GM06990 (cell line): ENCODE measurements at regions not wholly inside any gene's neighbourhood (a gene's known extent, or its start where the extent isn't known, plus 50 kb on each side); places are given as distances from the start of the nearest gene placed in this dataset.

Source experiments
- DNase-seq: peaks from one replicate; pipeline ENCODE4 v3.0.0-alpha.2; 2011; ENCODE audit not compliant: insufficient read length; ENCODE audit errors: extremely low read depth
- H3K27me3 ChIP-seq: replicated peaks from 2 replicates; pipeline ENCODE4 v1.6.0; 2011; ENCODE audit warnings: low read length; ENCODE audit not compliant: control insufficient read depth, insufficient read depth
- H3K36me3 ChIP-seq: 2 replicates; pipeline ENCODE4 v1.5.1; 2011; ENCODE audit warnings: low read length; ENCODE audit not compliant: control insufficient read depth, insufficient read depth
- H3K4me3 ChIP-seq: replicated peaks from 2 replicates; pipeline ENCODE4 v1.5.1; 2011; ENCODE audit warnings: low read depth, mild to moderate bottlenecking, control low read depth, low read length
- TF ChIP-seq, protein P1 (sequence below): IDR thresholded peaks from 2 replicates; pipeline ENCODE4 v1.5.1; 2011; ENCODE audit warnings: low read length, control low read depth, mild to moderate bottlenecking, inconsistent platforms; ENCODE audit not compliant: insufficient read depth, poor library complexity, severe bottlenecking

DNA sequence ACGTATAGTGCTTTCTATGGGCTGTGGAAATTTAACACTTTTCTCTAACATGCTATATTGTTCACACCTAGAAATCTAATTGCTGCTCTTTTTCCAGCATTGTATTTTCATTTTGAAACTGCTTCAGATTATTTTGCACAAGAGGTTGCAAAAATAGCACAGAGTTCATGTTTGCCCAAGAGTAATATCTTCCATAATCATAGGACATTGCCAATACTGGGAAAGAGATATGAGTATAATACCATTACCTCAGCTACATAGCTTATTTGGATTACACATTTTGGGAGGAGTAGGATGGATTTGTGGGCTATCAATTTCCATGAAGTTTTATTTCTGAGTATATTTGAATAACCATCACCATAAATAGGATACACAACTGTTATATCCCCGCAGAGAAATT lies 717.1 kb downstream of the CDH9 start:
- no peak for DNase-seq
- Histone ChIP-seq H3K4me3 (no peak overlapping the region), H3K36me3 (no peaks in the 10 kb centered on the region), H3K27me3 (no peaks in the 10 kb centered on the region)
- TF ChIP-seq, protein P1, sequence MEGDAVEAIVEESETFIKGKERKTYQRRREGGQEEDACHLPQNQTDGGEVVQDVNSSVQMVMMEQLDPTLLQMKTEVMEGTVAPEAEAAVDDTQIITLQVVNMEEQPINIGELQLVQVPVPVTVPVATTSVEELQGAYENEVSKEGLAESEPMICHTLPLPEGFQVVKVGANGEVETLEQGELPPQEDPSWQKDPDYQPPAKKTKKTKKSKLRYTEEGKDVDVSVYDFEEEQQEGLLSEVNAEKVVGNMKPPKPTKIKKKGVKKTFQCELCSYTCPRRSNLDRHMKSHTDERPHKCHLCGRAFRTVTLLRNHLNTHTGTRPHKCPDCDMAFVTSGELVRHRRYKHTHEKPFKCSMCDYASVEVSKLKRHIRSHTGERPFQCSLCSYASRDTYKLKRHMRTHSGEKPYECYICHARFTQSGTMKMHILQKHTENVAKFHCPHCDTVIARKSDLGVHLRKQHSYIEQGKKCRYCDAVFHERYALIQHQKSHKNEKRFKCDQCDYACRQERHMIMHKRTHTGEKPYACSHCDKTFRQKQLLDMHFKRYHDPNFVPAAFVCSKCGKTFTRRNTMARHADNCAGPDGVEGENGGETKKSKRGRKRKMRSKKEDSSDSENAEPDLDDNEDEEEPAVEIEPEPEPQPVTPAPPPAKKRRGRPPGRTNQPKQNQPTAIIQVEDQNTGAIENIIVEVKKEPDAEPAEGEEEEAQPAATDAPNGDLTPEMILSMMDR = no peak

DNA sequence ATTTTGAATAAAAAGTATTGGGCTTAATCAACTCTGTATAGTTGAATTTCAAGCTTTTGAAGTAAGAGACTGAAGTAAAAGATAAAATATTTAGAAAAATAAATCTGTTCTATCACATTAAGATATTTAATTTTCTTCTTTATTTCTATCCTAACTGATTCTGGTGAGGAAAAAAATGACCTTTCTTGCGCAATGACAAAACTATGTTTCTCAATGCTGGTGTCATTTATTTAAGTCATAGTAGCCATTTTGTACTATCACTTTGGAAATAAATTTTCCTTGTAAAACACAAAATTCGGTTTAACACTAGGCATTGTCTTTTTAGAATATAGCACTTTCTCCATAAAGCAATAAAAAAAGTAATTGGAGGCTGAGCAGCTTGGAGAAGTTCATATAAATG lies 728.0 kb downstream of the CDH9 start:
- no peaks in the 10 kb centered on the region for H3K27me3 ChIP-seq
- TF ChIP-seq, protein P1 = no peak

DNA sequence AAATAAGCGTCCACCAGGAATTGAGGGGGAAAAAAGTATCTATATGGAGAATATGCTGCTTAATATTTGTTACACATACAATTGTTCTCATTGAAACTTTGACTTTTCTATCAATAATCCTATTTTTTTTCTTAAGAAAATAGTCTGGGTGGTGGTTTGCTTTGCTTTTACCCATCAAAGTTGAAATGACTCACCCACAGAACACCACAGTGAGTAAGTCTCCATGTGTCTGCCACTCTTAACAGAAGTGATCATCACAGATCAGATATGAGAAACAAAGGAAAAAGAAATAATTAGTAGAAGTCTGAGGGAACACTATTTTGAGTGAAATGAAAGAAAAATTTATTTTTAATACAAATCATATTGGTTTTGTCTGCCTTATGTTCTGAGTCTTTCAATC lies 742.8 kb downstream of the CDH9 start:
- DNase-seq = no peak
- no peak overlapping the region for H3K4me3 ChIP-seq
- H3K27me3 ChIP-seq = no peaks in the 10 kb centered on the region
- TF ChIP-seq, protein P1 = no peak
- no peaks in the 10 kb centered on the region for H3K36me3 ChIP-seq

More for the DNA sequence above, 728.0 kb downstream of the CDH9 start:
- Histone ChIP-seq H3K36me3 (no peaks in the 10 kb centered on the region), H3K4me3 (no peak overlapping the region)
- DNase-seq = no peak

DNA sequence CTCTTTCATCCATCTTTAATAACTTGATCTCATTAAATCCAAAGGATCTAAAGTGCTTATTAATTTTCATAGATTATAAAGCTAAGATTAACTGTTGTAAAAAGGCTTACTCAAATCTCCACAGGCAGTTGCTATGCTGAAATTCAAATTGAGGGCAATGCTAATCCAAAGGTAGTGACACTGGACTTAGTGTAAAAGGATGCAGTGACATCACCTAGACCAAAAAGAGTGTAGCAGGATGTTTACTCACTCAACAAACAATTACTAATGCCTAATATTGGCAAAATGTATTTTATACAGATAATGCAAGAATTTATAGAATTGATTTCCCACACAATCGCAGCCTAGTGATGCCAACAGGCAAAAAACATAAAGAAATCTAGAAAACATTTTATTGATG lies 756.2 kb downstream of the CDH9 start:
- Histone ChIP-seq H3K4me3 (no peak overlapping the region), H3K27me3 (no peaks in the 10 kb centered on the region), H3K36me3 (no peaks in the 10 kb centered on the region)
- DNase-seq = no peak
- TF ChIP-seq, protein P1 = no peak

DNA sequence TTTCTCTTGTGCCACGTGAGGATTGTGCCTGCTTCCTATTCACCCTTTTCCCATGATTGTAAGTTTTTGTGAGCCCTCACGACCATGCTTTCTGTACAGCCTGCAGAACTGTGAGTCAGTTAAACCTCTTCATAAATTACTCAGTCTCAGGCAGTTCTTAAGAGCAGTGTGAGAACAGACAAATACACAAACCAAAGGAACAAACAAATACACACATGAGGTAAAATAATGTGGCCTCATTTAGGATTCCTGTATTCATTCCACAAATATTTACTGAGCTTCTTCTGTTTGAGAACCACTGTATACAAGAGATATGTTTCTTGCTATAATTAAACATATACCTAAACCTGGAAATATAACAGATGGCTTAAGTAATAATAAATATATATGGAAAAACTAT lies 760.3 kb downstream of the CDH9 start:
- no peaks in the 10 kb centered on the region for H3K27me3 ChIP-seq
- no peak overlapping the region for H3K4me3 ChIP-seq
- no peaks in the 10 kb centered on the region for H3K36me3 ChIP-seq
- no peak for DNase-seq
- TF ChIP-seq, protein P1 = no peak

DNA sequence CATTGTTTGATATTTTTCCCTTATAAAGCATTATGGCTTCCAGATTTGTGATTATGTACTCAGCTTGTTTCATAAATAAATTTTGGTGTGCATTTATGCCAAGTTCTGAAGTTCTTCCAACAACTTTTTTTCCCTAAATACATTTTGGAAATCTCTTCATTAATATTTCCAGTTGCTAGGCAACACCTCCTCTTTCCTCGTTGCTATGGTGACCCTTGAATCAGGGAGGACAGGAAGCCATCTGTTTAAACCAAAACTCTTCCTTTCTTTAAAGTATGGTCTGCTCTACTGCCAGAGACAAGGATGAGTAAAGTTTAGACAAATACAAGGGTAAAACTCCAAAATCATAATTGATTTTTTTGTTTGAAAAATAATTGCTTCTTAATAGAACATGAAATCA lies 779.3 kb downstream of the CDH9 start:
- H3K36me3 ChIP-seq = no peaks in the 10 kb centered on the region

More for the DNA sequence above, 779.3 kb downstream of the CDH9 start:
- H3K27me3 ChIP-seq = no peaks in the 10 kb centered on the region
- no peak overlapping the region for H3K4me3 ChIP-seq
- no peak for DNase-seq
- TF ChIP-seq, protein P1 = no peak
